ENCODE measurements at regions not wholly inside any gene's neighbourhood (a gene's known extent, or its start where the extent isn't known, plus 50 kb on each side); places are given as distances from the start of the nearest gene placed in this dataset.

DNA sequence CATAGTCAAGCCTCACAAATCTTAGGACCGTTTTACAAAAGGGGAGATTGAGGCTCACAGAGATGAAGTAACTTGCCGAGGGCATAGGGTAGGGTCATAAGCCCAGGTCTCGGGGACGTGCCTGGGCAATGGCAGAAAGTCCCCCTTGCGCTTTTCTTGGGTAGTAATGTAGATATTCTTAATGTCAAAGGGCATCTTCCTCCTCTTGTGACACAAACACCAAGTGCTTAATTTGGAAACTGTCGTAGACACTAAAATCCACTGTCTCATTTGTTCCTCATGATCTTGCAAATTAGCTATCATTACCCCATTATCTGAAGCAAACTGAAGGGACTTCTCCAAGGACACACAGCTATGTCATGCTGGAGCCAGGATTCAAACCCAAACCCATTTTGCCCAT lies 180.8 kb downstream of the GAS1 start:
- H3K9me3 ChIP-seq, result no peaks in the 10 kb centered on the region
- TF ChIP-seq TCF12 (IDR thresholded peaks at IDR 0.05), result no peak
- no peak for TF ChIP-seq JUND (IDR thresholded peaks at IDR 0.05)
- TF ChIP-seq FOSL2 (IDR thresholded peaks at IDR 0.05; ENCODE audit: borderline replicate concordance, low read depth), result no peak
- no peak for TF ChIP-seq TEAD4 (IDR thresholded peaks at IDR 0.05; ENCODE audit: borderline replicate concordance, insufficient read depth)
- TF ChIP-seq ELF1 (IDR thresholded peaks at IDR 0.05), result no peak
- no peak for TF ChIP-seq EZH2phosphoT487 (IDR thresholded peaks at IDR 0.05; ENCODE audit: borderline replicate concordance, low read depth)
- TF ChIP-seq SMC3 (IDR thresholded peaks at IDR 0.05; ENCODE audit: low read depth, low read length), result no peak
- no peak for TF ChIP-seq MEF2A (IDR thresholded peaks at IDR 0.05; ENCODE audit: borderline replicate concordance, low read depth)
- TF ChIP-seq CHD2 (IDR thresholded peaks at IDR 0.05; ENCODE audit: low read length, partially characterized antibody), result no peak
- TF ChIP-seq RFX5 (IDR thresholded peaks at IDR 0.05; ENCODE audit: low read length), result no peak
- no peak for TF ChIP-seq YY1 (IDR thresholded peaks at IDR 0.05; ENCODE audit: low read depth)
- no peak for TF ChIP-seq MXI1 (IDR thresholded peaks at IDR 0.05; ENCODE audit: low read depth, low read length)
- TF ChIP-seq, protein P1, sequence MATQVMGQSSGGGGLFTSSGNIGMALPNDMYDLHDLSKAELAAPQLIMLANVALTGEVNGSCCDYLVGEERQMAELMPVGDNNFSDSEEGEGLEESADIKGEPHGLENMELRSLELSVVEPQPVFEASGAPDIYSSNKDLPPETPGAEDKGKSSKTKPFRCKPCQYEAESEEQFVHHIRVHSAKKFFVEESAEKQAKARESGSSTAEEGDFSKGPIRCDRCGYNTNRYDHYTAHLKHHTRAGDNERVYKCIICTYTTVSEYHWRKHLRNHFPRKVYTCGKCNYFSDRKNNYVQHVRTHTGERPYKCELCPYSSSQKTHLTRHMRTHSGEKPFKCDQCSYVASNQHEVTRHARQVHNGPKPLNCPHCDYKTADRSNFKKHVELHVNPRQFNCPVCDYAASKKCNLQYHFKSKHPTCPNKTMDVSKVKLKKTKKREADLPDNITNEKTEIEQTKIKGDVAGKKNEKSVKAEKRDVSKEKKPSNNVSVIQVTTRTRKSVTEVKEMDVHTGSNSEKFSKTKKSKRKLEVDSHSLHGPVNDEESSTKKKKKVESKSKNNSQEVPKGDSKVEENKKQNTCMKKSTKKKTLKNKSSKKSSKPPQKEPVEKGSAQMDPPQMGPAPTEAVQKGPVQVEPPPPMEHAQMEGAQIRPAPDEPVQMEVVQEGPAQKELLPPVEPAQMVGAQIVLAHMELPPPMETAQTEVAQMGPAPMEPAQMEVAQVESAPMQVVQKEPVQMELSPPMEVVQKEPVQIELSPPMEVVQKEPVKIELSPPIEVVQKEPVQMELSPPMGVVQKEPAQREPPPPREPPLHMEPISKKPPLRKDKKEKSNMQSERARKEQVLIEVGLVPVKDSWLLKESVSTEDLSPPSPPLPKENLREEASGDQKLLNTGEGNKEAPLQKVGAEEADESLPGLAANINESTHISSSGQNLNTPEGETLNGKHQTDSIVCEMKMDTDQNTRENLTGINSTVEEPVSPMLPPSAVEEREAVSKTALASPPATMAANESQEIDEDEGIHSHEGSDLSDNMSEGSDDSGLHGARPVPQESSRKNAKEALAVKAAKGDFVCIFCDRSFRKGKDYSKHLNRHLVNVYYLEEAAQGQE (IDR thresholded peaks at IDR 0.05; ENCODE audit: low read depth, low read length), result no peak
- no peak for TF ChIP-seq FOXJ3 (CRISPR knock-in tag; IDR thresholded peaks at IDR 0.05)
- TF ChIP-seq RCOR1 (IDR thresholded peaks at IDR 0.05; ENCODE audit: low read length), result no peak
- no peak for TF ChIP-seq NFIC (IDR thresholded peaks at IDR 0.05; ENCODE audit: borderline replicate concordance)
- TF ChIP-seq, protein P2, sequence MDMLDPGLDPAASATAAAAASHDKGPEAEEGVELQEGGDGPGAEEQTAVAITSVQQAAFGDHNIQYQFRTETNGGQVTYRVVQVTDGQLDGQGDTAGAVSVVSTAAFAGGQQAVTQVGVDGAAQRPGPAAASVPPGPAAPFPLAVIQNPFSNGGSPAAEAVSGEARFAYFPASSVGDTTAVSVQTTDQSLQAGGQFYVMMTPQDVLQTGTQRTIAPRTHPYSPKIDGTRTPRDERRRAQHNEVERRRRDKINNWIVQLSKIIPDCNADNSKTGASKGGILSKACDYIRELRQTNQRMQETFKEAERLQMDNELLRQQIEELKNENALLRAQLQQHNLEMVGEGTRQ (IDR thresholded peaks at IDR 0.05; ENCODE audit: borderline replicate concordance, low read depth, low read length), result no peak
- TF ChIP-seq GABPA (IDR thresholded peaks at IDR 0.05; ENCODE audit: low read depth), result no peak
- no peaks in the 10 kb centered on the region for H3K36me3 ChIP-seq (replicated peaks in 1 of 2; ENCODE audit: control insufficient read depth in 1 of 2, insufficient read depth in 2 of 2, low read length in 1 of 2)
- no peaks in the 10 kb centered on the region for H3K79me2 ChIP-seq (ENCODE audit: insufficient read depth)
- no peak overlapping the region for H3K4me2 ChIP-seq
- WGBS (ENCODE audit: low lambda C conversion rate), result 88% methylated on average over 6 of the region's 6 CpGs
- DNase-seq, result no peak
- H3K4me1 ChIP-seq (ENCODE audit: control insufficient read depth in 1 of 2, insufficient read depth in 2 of 2, low read depth in 1 of 2, low read length in 1 of 2), result no peaks in the 10 kb centered on the region
- CTCF ChIA-PET, result interaction anchor here (0.9 kb wide), 1 partner anchor 352 kb away, joined by 3 read pairs; no protein-coding TSS in a partner anchor
- POLR2A ChIA-PET, result no interaction called here
- H3K27me3 ChIP-seq (ENCODE audit: insufficient read depth), result no peaks in the 10 kb centered on the region
- no peaks in the 10 kb centered on the region for H3K9me2 ChIP-seq
- H3K27ac ChIP-seq (ENCODE audit: low read depth in 2 of 2, low read length in 1 of 2), result no peak overlapping the region
- no peak overlapping the region for H2AFZ ChIP-seq (ENCODE audit: low read depth)
- H3F3A ChIP-seq (replicated peaks; ENCODE audit: insufficient read depth), result no peaks in the 10 kb centered on the region
- no peak overlapping the region for H3K9ac ChIP-seq
- H4K20me1 ChIP-seq (ENCODE audit: insufficient read depth), result no peaks in the 10 kb centered on the region
- H3K4me3 ChIP-seq (ENCODE audit: low read depth in 2 of 2, low read length in 1 of 2), result no peak overlapping the region

Measured in SK-N-SH (cell line).